Gastroesophageal sphincter (tissue), 4 donors: ENCODE measurements at regions not wholly inside any gene's neighbourhood (a gene's known extent, or its start where the extent isn't known, plus 50 kb on each side); places are given as distances from the start of the nearest gene placed in this dataset.

Experiments used
- ATAC-seq: fragments of 150-250 bp; one replicate; pipeline ENCODE4 v1.9.1; 2016; ENCODE audit warnings: mild to moderate bottlenecking, moderate library complexity
- H3K27ac ChIP-seq, 4 donors: fragments of 200-600 bp; sonication (generic) in 3 of 4; 1 replicate in 3 of 4; 2 replicates in 1 of 4; pipeline ENCODE4 v1.5.1; 2016 to 2019
- H3K27me3 ChIP-seq: fragments of 200-600 bp; sonication (generic); one replicate; pipeline ENCODE4 v1.5.1; 2019
- H3K36me3 ChIP-seq, 2 donors: fragments of 200-600 bp; sonication (generic); one replicate each; pipeline ENCODE4 v1.5.1; 2019; ENCODE audit warnings: control low read depth in 1 of 2
- H3K4me1 ChIP-seq, 3 donors: fragments of 200-600 bp; sonication (generic); 1 replicate in 2 of 3; 2 replicates in 1 of 3; pipeline ENCODE4 v1.5.1; 2016 to 2019; ENCODE audit warnings: control low read depth in 2 of 3
- H3K4me3 ChIP-seq, 2 donors: fragments of 200-600 bp; sonication (generic); one replicate each; pipeline ENCODE4 v1.5.1; 2019; ENCODE audit warnings: mild to moderate bottlenecking in 1 of 2, moderate library complexity in 1 of 2
- H3K9me3 ChIP-seq, 3 donors: fragments of 200-600 bp; sonication (generic); one replicate each; pipeline ENCODE4 v1.5.1; 2017 to 2019; ENCODE audit warnings: control low read depth in 2 of 3
- CTCF ChIP-seq, 4 experiments: fragments of 200-600 bp in 2 of 4; fragments of 450-650 bp in 2 of 4; sonication (generic) in 1 of 4; IDR thresholded peaks; one replicate each; pipeline ENCODE4 v1.5.1; 2017 to 2019; ENCODE audit warnings: antibody characterized with exemption in 4 of 4, mild to moderate bottlenecking in 2 of 4, moderate library complexity in 2 of 4
- EP300 ChIP-seq: sonication (generic); formaldehyde crosslinking; IDR thresholded peaks from one replicate; pipeline ENCODE4 v1.6.1; 2017; ENCODE audit warnings: antibody characterized with exemption, mild to moderate bottlenecking
- POLR2A ChIP-seq, 2 donors: fragments of 450-650 bp; IDR thresholded peaks; one replicate each; pipeline ENCODE4 v1.6.1; 2017; ENCODE audit warnings: antibody characterized with exemption in 2 of 2, mild to moderate bottlenecking in 2 of 2, moderate library complexity in 1 of 2
- POLR2AphosphoS5 ChIP-seq: sonication (generic); formaldehyde crosslinking; IDR thresholded peaks from one replicate; pipeline ENCODE4 v1.6.1; 2017; ENCODE audit warnings: antibody characterized with exemption
- WGBS, 2 donors: methylation state at CpG; one replicate each; pipeline ENCODE4 v1.1.5; 2018; ENCODE audit warnings: low coverage in 1 of 2; 5-methylcytosine and 5-hydroxymethylcytosine counted together

- no peak for ATAC-seq
- TF ChIP-seq EP300 (no peak), POLR2A (IDR thresholded peaks at IDR 0.05) (no peak), CTCF (IDR thresholded peaks at IDR 0.05) (no peak), POLR2AphosphoS5 (no peak)
- 83 to 90% methylated on average over 9 of the region's 9 CpGs for WGBS, 2 donors
- H3K27ac ChIP-seq, result no peak overlapping the region
- H3K36me3 ChIP-seq, result no peaks in the 10 kb centered on the region
- no peaks in the 10 kb centered on the region for H3K4me1 ChIP-seq
- no peaks in the 10 kb centered on the region for H3K9me3 ChIP-seq
- peaks cover 44% of the 10 kb centered on the region for H3K27me3 ChIP-seq
- H3K4me3 ChIP-seq, result no peak overlapping the region
Observed at GRCh38 chr6:165821754-165822153, 158.7 kb upstream of the PDE10A start.

DNA sequence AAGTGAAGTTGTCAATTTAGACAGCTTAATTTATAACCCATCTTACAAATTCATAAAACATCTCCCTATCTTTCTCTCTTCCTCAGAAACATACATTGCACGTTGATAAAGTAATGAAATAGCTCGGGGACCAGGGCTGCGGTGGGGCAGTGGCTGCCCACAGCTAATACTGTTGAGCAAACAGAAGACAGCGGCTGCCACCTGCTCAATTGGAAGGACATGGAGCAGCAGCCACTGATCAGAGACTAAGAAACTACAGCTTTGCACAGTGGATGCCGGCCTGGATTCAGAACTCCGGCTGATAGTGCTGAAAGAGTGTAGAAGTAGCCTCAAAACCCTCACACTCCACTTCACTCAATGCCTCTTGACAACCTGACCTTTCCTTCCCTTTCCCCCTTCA, 157.9 kb upstream of the PDE10A start:
- H3K36me3 ChIP-seq, result no peaks in the 10 kb centered on the region
- whole genome bisulfite sequencing, 2 donors, result 74 to 90% methylated on average over 3 to 4 of the region's 6 CpGs
- H3K9me3 ChIP-seq, result no peaks in the 10 kb centered on the region
- H3K4me1 ChIP-seq, result no peaks in the 10 kb centered on the region
- no peak overlapping the region for H3K27ac ChIP-seq
- no peak for ATAC-seq
- no peak overlapping the region for H3K4me3 ChIP-seq
- TF ChIP-seq POLR2AphosphoS5, result no peak
- no peak for TF ChIP-seq EP300
- no peak for TF ChIP-seq CTCF (IDR thresholded peaks at IDR 0.05)
- no peak for TF ChIP-seq POLR2A (IDR thresholded peaks at IDR 0.05)
- peaks cover 48% of the 10 kb centered on the region for H3K27me3 ChIP-seq

GRCh38 chr6:165820407-165820806, 157.4 kb upstream of the PDE10A start:
- 89 to 94% methylated on average over 4 of the region's 4 CpGs for WGBS, 2 donors
- ATAC-seq, result no peak
- no peak overlapping the region for H3K4me3 ChIP-seq
- H3K36me3 ChIP-seq, result no peaks in the 10 kb centered on the region
- no peaks in the 10 kb centered on the region for H3K9me3 ChIP-seq
- no peak overlapping the region for H3K27ac ChIP-seq
- TF ChIP-seq POLR2A (IDR thresholded peaks at IDR 0.05), result no peak
- TF ChIP-seq POLR2AphosphoS5, result no peak
- no peak for TF ChIP-seq CTCF (IDR thresholded peaks at IDR 0.05)
- TF ChIP-seq EP300, result no peak
- H3K4me1 ChIP-seq, result no peaks in the 10 kb centered on the region
- H3K27me3 ChIP-seq, result peaks cover 48% of the 10 kb centered on the region

GRCh38 chr6:165819394-165819793, 156.4 kb upstream of the PDE10A start:
- TF ChIP-seq CTCF (IDR thresholded peaks at IDR 0.05), result no peak
- TF ChIP-seq POLR2A (IDR thresholded peaks at IDR 0.05), result no peak
- no peak for TF ChIP-seq EP300
- TF ChIP-seq POLR2AphosphoS5, result no peak
- WGBS, 2 donors, result 33 to 41% methylated on average over 2 to 14 of the region's 21 CpGs
- Histone ChIP-seq H3K4me3 (peak overlapping the region in 1 of 2 donors; percentile 29), H3K27me3 (peaks cover 48% of the 10 kb centered on the region), H3K27ac (no peak overlapping the region), H3K4me1 (no peaks in the 10 kb centered on the region), H3K9me3 (no peaks in the 10 kb centered on the region), H3K36me3 (no peaks in the 10 kb centered on the region)
- no peak for ATAC-seq

DNA sequence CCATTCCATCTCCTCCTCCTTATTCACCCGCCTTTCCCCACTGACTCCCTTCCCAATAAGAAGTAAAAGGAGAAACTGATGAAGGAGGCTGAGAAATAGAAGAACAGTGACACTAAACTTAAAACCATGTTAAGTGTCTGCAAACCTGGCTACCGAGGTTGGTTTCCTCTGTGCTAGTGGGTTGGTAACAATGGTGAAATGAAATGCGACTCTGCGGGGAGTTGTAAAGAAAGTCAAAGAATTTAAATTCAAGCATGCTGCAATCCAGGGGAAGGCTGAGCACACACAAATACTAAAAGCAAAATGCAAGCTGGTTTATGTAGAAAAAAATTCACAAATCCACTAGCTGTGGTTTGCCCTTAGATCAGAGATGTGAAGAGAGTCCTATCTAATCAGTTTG, 155.2 kb upstream of the PDE10A start:
- Histone ChIP-seq H3K27me3 (peaks cover 54% of the 10 kb centered on the region), H3K4me1 (no peaks in the 10 kb centered on the region), H3K36me3 (no peaks in the 10 kb centered on the region), H3K9me3 (no peaks in the 10 kb centered on the region), H3K4me3 (no peak overlapping the region), H3K27ac (no peak overlapping the region)
- no peak for TF ChIP-seq CTCF (IDR thresholded peaks at IDR 0.05)
- 70% methylated on average over 2 to 3 of the region's 4 CpGs for WGBS, 2 donors
- no peak for ATAC-seq
